Erythroblast (primary cell): ENCODE measurements at regions not wholly inside any gene's neighbourhood (a gene's known extent, or its start where the extent isn't known, plus 50 kb on each side); places are given as distances from the start of the nearest gene placed in this dataset.
"Not testable (repeated sequence)": the region's sequence is repeated elsewhere in the genome, so short reads cannot be mapped to it uniquely, and the experiment has no call there.

Source experiments
- DNase-seq, 2 experiments: peaks; one replicate each; lab custom pipeline; 2025; lab: John Stamatoyannopoulos, UW
- GATA1 ChIP-seq: IDR thresholded peaks from 2 replicates; pipeline ENCODE4 v1.6.1; 2011; ENCODE audit warnings: low read depth, mild to moderate bottlenecking, control low read depth, low read length, moderate library complexity
- POLR2A ChIP-seq: IDR thresholded peaks from 2 replicates; pipeline ENCODE4 v1.6.1; 2011; ENCODE audit warnings: mild to moderate bottlenecking, low read length

- peak; percentile 12 to 46 for DNase-seq
- TF ChIP-seq GATA1, result no peak
- no peak for TF ChIP-seq POLR2A
Measured at GRCh38 chr3:8301977-8302735, 199.5 kb upstream of the LMCD1 start.

GRCh38 chr3:8303466-8303865, 198.2 kb upstream of the LMCD1 start:
- no peak for DNase-seq
- TF ChIP-seq GATA1 (no peak), POLR2A (no peak)

- no peak for DNase-seq
- TF ChIP-seq GATA1 (no peak), POLR2A (no peak)
Measured at GRCh38 chr3:8305371-8305770, 196.3 kb upstream of the LMCD1 start.

DNA sequence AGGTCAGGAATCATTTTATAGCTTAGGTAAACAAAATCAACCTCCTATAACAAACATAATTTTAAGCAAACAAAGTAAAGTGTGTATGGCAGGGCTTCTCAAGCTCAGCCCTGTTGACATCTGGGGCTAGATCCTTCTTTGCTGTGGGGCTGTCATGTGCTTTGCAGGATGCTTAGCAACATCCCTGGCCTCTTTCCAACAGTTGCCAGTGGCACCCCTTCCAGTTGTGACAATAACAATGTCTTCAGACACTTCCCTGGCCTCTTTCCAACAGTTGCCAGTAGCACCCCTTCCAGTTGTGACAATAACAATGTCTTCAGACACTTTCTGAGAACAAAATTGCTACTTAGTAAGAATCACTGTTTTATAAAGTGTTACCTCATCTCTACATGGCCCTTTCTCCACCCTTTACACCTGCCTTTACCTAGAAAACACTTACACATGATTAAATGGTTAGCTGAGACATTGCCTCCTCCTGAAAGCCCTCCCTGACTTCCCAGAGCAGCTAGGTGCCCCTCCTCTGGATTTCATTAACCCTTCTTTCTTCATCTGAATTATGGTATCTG, 194.0 kb upstream of the LMCD1 start:
- no peak for DNase-seq
- TF ChIP-seq GATA1, result no peak
- no peak for TF ChIP-seq POLR2A

DNA sequence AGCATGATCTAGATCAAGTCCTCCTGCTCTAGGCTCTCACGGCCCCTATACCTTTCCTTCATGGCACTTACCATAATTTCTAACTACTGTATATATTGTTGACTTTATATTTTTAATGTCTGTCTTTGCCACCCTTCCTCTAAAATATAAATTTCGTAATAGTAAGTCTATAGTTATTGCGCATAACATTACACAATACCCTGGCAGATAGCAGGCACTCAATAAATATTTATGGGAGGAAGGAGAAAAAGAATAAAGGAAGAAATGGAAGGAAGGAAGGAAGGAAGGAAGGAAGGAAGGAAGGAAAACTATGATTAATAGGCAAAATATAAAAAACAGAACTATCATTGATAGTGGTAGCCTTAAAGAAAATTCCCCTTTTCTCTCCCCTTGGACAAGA, 190.3 kb upstream of the LMCD1 start:
- TF ChIP-seq POLR2A (no peak), GATA1 (no peak)
- DNase-seq, result no peak

DNA sequence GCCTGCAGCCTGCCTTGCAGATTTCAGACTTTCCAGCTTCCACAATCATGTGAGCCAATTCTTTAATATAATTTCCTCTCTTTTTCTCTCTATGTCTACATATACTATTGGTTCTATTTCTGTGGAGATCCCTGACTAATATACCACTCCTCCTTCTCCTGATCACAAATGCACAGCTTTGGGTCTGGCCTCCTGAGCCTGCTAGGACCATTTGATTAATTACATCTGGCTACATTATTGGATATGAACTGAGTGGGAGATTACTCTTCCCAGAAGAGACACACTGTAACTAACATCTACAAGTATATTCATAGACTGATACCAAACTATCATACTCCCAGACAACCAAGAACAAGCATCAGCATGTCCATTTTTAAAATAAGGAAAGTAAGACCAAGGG, 188.9 kb upstream of the LMCD1 start:
- no peak for DNase-seq
- no peak for TF ChIP-seq POLR2A
- TF ChIP-seq GATA1, result no peak

- no peak for DNase-seq
- no peak for TF ChIP-seq GATA1
- no peak for TF ChIP-seq POLR2A
Measured at GRCh38 chr3:8313560-8314267, 187.9 kb upstream of the LMCD1 start.

DNA sequence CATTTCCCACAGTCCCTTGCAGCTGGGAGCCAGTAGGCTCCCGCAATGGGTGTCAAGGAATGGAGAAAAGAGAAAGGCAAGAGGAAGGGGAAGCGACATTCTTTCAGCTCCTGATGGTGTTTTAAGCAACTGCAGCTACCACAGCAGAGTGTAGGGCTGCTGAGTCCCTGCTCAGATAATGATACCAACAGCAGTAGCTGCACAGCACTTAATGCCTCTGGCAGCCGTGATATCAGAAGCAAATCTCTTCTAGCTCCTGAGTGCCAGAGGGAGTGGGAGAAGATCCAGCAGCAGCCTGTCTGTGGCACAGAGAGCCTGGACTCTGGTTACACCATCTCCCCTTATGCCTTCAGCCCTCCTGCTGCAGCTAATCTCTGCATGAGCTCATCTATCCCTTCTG, 186.1 kb upstream of the LMCD1 start:
- DNase-seq, result not testable (repeated sequence)

GRCh38 chr3:8317661-8318649, 183.7 kb upstream of the LMCD1 start:
- TF ChIP-seq POLR2A (no peak), GATA1 (no peak)
- no peak for DNase-seq

- TF ChIP-seq GATA1 (no peak), POLR2A (no peak)
- no peak for DNase-seq
Measured at GRCh38 chr3:8319935-8320634, 181.5 kb upstream of the LMCD1 start.

DNA sequence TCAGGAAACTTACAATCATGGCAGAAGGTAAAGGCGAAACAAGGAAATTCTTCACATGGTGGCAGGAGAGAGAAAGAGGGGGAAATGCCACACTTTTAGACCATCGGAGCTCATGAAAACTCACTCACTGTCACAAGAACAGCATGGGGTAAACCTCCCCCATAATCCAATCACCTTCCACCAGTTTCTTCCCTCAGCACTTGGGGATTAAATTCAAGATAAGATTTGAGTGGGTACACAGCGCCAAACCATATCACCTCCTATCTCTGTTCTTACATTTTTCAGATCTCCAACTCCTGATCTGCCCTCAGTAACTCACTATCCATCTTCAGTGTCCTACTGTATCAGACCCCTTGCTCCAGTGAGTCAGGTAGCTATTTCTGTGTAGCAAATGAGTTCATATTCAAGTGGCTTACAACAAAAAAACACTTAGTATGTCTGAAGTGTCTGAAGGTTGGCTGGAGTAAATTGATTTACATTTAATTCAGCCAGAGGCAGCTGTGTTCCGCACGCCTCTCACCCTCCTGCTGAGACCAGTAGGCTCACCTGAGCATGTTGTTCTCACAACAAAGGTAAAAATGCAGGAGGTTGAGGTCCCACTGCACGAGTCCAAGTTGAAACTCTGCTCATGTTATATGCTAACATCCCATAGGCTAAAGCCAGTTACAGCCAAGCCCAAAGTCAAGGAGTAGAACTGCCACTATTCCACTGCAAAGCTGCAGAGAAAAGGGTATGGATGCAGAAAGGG, 180.7 kb upstream of the LMCD1 start:
- TF ChIP-seq GATA1 (no peak), POLR2A (no peak)
- no peak for DNase-seq

GRCh38 chr3:8324747-8325146, 176.9 kb upstream of the LMCD1 start:
- no peak for TF ChIP-seq POLR2A
- TF ChIP-seq GATA1, result no peak
- peak; percentile 14 to 33 for DNase-seq

DNA sequence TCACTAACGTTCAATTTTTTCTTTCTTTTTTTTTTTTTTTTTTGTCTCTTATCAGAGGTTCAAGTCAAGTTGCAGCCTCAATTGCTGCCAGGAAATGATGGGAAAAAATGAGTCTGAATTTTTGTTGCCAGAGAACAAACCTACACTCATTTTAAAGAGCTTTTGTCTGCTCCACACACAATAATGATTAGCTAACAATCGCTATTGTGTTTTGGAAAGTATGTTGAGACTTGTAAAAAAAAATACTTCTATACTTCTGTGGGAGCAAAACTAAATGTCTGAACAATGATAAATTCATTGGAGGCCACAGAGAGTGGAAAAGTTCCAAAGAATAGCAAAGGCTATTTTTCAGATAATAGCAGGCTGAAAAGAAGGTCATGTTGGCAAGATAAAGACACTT, 176.3 kb upstream of the LMCD1 start:
- no peak for DNase-seq
- TF ChIP-seq POLR2A (no peak), GATA1 (no peak)

GRCh38 chr3:8325833-8326232, 175.8 kb upstream of the LMCD1 start:
- DNase-seq, result not testable (repeated sequence)
